ENCODE measurements at regions not wholly inside any gene's neighbourhood (a gene's known extent, or its start where the extent isn't known, plus 50 kb on each side); places are given as distances from the start of the nearest gene placed in this dataset.
"Not testable (repeated sequence)": the region's sequence is repeated elsewhere in the genome, so short reads cannot be mapped to it uniquely, and the experiment has no call there.

DNA sequence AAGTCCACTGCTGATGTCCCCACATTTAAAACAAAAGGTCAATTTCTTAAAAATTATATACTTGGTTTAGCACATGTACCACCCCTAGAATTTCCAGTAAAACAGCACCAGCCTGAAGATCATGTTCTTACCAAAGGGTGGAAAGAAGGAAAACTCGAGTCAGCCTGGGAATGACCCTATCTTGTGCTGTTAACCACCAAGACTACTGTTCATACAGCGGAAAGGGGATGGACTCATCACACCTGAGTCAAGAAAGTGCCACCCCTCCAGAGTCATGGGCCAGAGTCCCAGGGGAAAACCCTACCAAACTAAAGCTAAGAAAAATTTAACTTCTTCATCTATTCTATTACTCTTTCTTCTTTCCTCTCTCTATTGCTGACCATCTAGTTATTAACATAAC lies 113.6 kb upstream of the PPM1J start:
- Histone ChIP-seq H3K27ac (no peak overlapping the region), H3K4me3 (ENCODE audit: low read depth, low read length) (no peak overlapping the region), H3K27me3 (replicated peaks) (no peaks in the 10 kb centered on the region), H3K36me3 (replicated peaks) (no peaks in the 10 kb centered on the region)
- TF ChIP-seq, protein P1, sequence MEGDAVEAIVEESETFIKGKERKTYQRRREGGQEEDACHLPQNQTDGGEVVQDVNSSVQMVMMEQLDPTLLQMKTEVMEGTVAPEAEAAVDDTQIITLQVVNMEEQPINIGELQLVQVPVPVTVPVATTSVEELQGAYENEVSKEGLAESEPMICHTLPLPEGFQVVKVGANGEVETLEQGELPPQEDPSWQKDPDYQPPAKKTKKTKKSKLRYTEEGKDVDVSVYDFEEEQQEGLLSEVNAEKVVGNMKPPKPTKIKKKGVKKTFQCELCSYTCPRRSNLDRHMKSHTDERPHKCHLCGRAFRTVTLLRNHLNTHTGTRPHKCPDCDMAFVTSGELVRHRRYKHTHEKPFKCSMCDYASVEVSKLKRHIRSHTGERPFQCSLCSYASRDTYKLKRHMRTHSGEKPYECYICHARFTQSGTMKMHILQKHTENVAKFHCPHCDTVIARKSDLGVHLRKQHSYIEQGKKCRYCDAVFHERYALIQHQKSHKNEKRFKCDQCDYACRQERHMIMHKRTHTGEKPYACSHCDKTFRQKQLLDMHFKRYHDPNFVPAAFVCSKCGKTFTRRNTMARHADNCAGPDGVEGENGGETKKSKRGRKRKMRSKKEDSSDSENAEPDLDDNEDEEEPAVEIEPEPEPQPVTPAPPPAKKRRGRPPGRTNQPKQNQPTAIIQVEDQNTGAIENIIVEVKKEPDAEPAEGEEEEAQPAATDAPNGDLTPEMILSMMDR (IDR thresholded peaks at IDR 0.05; ENCODE audit: low read depth, low read length, missing control alignments) = no peak
- in situ Hi-C loops (cut with HindIII; ENCODE audit: low pct_ligation_motif_present, low sequenced_read_pairs) = no loop called here
- DNase-seq = no peak

DNA sequence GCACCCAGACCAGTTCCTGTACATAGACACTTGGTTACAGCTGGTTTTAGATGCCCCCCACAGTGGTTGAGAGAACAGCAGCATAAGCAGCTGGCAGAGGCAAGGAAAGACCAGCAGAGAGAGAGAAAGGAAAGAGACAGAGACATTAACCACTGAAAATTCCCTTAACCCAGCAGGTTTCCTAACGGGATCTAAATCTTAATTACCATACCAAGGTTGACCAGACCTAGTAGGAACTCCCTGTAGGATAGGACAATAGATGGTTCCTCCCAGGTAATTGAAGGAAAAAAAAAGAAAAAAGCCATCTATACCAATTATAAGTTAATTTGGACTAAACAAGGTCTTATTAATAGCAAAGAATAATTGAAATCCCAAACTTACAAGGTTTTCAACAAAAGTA lies 112.3 kb upstream of the PPM1J start:
- in situ Hi-C loops (cut with HindIII; ENCODE audit: low pct_ligation_motif_present, low sequenced_read_pairs); DNase-seq: not testable (repeated sequence)

DNA sequence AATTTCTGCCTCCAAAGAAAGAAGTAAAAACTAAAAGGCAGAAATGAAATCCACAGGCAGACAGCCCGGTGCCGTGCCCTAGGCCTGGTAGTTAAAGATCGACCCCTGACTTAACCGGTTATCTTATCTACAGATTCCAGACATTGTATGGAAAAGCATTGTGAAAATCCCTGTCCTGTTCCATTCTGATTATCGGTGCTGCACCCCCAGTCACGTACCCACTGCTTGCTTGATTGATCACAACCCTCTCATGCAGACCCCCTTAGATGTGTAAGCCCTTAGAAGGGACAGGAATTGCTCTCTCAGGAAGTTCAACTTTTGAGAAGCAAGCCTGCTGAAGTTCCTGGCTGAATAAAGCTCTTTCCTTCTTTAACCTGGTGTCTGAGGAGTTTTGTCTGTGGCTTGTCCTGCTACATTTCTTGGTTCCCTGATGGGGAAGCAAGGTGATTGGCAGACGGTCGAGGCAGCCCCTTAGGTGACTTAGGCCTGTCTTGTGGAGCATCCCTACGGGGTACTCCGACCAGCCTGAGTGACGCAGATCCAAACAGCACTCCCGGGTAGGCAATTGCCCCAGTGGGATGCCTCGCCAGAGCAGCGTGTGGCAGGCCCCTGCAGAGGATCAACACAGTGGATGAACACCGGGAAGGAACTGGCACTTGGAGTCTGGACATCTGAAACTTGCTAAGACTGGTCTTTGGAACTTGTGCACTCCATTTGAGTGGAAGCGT lies 111.2 kb upstream of the PPM1J start:
- in situ Hi-C loops (cut with HindIII; ENCODE audit: low pct_ligation_motif_present, low sequenced_read_pairs) = no loop called here
- H3K4me3 ChIP-seq (ENCODE audit: low read depth, low read length) = no peak overlapping the region
- no peaks in the 10 kb centered on the region for H3K27me3 ChIP-seq (replicated peaks)
- H3K27ac ChIP-seq = no peak overlapping the region
- TF ChIP-seq, protein P1 (IDR thresholded peaks at IDR 0.05; ENCODE audit: low read depth, low read length, missing control alignments) = no peak
- DNase-seq = no peak
- H3K36me3 ChIP-seq (replicated peaks) = no peaks in the 10 kb centered on the region

More for the DNA sequence above, 112.3 kb upstream of the PPM1J start:
- not testable (repeated sequence) for H3K27ac ChIP-seq; H3K4me3 ChIP-seq (ENCODE audit: low read depth, low read length); H3K27me3 ChIP-seq (replicated peaks); H3K36me3 ChIP-seq (replicated peaks)

DNA sequence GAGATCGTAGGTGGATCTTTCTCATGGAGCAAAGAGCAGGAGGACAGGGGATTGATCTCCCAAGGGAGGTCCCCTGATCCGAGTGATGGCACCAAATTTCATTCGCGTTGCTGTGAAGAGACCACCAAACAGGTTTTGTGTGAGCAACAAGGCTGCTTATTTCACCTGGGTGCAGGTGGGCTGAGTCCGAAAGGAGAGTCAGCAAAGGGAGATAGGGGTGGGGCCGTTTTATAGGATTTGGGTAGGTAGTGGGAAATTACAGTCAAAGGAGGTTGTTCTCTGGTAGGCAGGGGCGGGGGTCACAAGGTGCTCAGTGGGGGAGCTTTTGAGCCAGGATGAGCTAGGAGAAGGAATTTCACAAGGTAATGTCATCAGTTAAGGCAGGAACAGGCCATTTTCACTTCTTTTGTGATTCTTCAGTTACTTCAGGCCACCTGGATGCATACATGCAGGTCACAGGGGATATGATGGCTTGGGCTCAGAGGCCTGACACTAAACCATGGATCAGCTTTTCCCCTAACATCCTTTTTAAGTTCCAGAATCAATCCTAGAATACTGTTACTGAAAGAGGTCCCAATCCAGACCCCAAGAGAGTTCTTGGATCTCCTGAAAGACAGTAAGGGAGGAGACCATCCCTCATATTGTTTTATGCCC lies 110.6 kb upstream of the PPM1J start:
- H3K27me3 ChIP-seq (replicated peaks); H3K36me3 ChIP-seq (replicated peaks); H3K27ac ChIP-seq; DNase-seq; H3K4me3 ChIP-seq (ENCODE audit: low read depth, low read length); in situ Hi-C loops (cut with HindIII; ENCODE audit: low pct_ligation_motif_present, low sequenced_read_pairs): not testable (repeated sequence)

DNA sequence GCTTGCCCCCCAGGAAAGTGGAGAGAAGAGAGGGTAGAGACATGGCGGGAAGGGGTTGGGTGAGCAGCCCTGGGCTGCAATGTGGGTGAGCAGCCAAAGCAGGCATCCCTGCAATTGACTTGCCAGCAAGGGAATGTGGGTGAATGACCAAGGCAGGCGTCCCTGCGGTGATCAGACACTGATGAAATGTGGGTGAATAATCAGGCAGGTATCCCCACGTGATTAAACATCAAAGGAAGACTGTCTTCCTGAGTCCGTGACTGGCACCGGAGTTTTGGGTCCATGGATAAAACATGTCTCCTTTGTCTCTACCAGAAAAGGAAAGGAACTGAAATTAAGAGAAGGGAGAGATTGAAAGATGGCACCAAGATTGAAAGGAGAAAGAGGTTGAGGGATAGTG lies 109.9 kb upstream of the PPM1J start:
- H3K27me3 ChIP-seq (replicated peaks); H3K36me3 ChIP-seq (replicated peaks); H3K4me3 ChIP-seq (ENCODE audit: low read depth, low read length); DNase-seq; in situ Hi-C loops (cut with HindIII; ENCODE audit: low pct_ligation_motif_present, low sequenced_read_pairs); H3K27ac ChIP-seq: not testable (repeated sequence)

DNA sequence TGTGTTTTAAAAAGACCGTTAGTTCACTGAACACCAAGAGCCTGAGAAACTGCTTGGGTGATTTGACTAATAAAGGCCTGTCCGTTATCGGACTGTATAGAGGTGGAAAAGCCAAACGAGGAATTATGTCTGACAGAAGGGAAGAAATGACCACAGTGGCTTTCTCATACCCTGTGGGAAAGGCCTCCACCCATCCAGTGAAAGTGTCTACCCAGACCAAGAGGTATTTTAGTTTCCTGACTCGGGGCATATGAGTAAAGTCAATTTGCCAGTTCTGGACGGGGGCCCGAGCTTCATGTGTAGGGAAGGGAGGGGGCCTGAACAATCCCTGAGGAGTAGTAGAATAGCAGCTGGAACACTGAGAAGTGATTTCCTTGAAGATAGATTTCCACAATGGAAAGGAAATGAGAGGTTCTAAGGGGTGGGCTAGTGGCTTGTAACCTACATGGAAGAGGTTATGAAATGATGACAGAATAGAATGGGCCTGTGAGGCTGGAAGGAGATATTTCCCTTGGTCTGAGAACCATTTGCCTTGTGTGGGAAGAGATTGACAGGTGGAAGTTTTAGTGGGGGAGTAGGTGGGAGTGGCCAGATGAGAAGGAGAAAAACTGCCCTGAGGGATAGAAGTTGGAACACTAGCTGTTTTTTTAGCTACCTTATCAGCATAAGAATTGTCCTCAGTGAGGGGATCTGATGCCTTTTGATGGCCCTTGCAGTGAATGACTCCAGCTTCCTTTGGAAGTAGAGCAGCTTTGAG lies 106.4 kb upstream of the PPM1J start:
- H3K27ac ChIP-seq; in situ Hi-C loops (cut with HindIII; ENCODE audit: low pct_ligation_motif_present, low sequenced_read_pairs); H3K4me3 ChIP-seq (ENCODE audit: low read depth, low read length); H3K27me3 ChIP-seq (replicated peaks); H3K36me3 ChIP-seq (replicated peaks); DNase-seq: not testable (repeated sequence)

DNA sequence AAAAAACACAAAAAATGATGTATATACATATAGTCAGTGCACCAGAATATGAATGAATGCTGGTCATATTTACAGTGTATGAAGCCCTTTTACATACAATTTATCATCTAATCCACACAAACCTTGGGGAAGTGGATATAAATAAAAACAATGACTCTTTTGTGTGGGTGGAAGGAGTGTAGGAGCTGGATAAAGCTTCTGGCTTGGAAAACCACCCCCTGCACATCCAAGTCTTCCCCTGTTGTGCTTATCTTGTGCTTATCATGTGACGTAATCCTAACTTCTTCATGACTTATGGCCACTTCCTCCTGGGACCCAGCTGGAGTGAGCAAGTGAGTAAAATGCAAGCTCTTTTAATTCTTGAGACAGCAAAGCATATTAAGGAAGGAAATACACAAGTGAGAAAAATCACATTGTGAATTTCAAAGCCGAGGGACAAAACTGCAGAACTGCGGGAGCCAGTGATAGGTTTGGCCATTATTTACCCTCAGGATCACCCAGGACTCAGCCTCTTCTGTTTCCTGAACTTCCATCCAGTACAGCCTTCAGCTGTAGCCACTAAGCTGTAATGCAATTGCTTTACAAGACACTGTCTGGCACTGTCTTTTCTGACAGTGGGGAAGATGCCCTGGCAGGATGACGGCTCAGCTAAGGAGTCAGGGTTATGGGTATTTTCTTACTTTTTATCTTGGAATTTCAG lies 104.0 kb upstream of the PPM1J start:
- Histone ChIP-seq H3K36me3 (replicated peaks) (no peaks in the 10 kb centered on the region), H3K27me3 (replicated peaks) (no peaks in the 10 kb centered on the region), H3K4me3 (ENCODE audit: low read depth, low read length) (no peak overlapping the region), H3K27ac (peak overlapping the region; percentile 7)
- peak; percentile 89 for DNase-seq
- in situ Hi-C loops (cut with HindIII; ENCODE audit: low pct_ligation_motif_present, low sequenced_read_pairs) = no loop called here
- TF ChIP-seq, protein P1 (IDR thresholded peaks at IDR 0.05; ENCODE audit: low read depth, low read length, missing control alignments) = no peak

Data from brain microvascular endothelial cell (primary cell).